MM.1S (cell line): ENCODE measurements at regions not wholly inside any gene's neighbourhood (a gene's known extent, or its start where the extent isn't known, plus 50 kb on each side); places are given as distances from the start of the nearest gene placed in this dataset.

Experiments used
- EZH2 ChIP-seq: fragments of 300-600 bp; sonication (generic); optimal IDR thresholded peaks from 2 replicates; pipeline ENCODE3; 2017; ENCODE audit warnings: low read depth, mild to moderate bottlenecking, antibody characterized with exemption, low read length, mixed read lengths
- TF ChIP-seq, protein P1 (sequence below): fragments of 300-600 bp; sonication (generic); IDR thresholded peaks from 2 replicates; pipeline ENCODE4 v1.5.1; 2016; ENCODE audit warnings: antibody characterized with exemption, low read length, mixed read lengths

DNA sequence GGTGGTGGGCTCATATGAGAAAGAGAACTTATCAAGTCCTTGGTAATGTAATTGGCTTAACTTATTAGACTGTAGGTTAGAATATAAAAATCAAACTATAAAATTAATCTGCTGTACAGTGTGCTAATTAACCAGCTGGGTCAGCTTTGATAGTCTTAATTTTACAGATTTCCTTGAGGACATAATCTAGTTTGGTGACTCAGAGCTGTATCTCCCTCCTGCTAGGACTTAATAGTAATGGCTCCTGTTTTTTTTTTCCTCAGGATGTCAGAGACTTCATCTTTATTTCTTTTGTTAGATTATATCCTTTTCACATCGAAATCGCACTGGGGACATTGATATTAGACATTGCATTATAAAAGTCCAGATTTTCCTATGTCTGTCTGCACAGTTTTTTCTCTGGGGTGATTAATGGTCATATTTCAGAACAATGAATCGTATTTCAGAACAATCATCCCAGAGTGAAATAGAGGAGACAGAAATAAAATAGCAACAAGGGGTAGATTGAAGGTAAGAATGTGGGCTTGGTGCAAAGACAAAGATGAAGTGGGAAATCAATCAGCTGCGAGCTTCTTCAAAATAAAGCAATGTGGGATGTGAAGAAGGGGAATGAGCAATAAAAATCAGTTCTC lies 346.4 kb upstream of the RIOK2 start:
- TF ChIP-seq, protein P1, sequence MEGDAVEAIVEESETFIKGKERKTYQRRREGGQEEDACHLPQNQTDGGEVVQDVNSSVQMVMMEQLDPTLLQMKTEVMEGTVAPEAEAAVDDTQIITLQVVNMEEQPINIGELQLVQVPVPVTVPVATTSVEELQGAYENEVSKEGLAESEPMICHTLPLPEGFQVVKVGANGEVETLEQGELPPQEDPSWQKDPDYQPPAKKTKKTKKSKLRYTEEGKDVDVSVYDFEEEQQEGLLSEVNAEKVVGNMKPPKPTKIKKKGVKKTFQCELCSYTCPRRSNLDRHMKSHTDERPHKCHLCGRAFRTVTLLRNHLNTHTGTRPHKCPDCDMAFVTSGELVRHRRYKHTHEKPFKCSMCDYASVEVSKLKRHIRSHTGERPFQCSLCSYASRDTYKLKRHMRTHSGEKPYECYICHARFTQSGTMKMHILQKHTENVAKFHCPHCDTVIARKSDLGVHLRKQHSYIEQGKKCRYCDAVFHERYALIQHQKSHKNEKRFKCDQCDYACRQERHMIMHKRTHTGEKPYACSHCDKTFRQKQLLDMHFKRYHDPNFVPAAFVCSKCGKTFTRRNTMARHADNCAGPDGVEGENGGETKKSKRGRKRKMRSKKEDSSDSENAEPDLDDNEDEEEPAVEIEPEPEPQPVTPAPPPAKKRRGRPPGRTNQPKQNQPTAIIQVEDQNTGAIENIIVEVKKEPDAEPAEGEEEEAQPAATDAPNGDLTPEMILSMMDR: no peak
- TF ChIP-seq EZH2: no peak
